ENCODE measurements at regions not wholly inside any gene's neighbourhood (a gene's known extent, or its start where the extent isn't known, plus 50 kb on each side); places are given as distances from the start of the nearest gene placed in this dataset.

GRCh38 chr6:22349051-22349450, 52.2 kb upstream of the PRL start:
- no peak overlapping the region for H3K4me3 ChIP-seq
- in situ Hi-C loops (cut with MboI; ENCODE audit: low sequenced_read_pairs) = no loop called here
- no peaks in the 10 kb centered on the region for H3K27me3 ChIP-seq (ENCODE audit: low read depth)
- no peak for DNase-seq (ENCODE audit: low spot score in 2 of 2)
- H3K36me3 ChIP-seq (replicated peaks) = no peaks in the 10 kb centered on the region
- H3K4me1 ChIP-seq = no peaks in the 10 kb centered on the region
- no peaks in the 10 kb centered on the region for H3K9me3 ChIP-seq

- DNase-seq (ENCODE audit: low spot score in 2 of 2) = no peak
- Histone ChIP-seq H3K27me3 (ENCODE audit: low read depth) (no peaks in the 10 kb centered on the region), H3K4me3 (no peak overlapping the region), H3K36me3 (replicated peaks) (no peaks in the 10 kb centered on the region), H3K4me1 (no peaks in the 10 kb centered on the region), H3K9me3 (no peaks in the 10 kb centered on the region)
- in situ Hi-C loops (cut with MboI; ENCODE audit: low sequenced_read_pairs) = no loop called here
Measured at GRCh38 chr6:22349528-22349927, 52.7 kb upstream of the PRL start.

GRCh38 chr6:22350109-22350508, 53.3 kb upstream of the PRL start:
- Histone ChIP-seq H3K27me3 (ENCODE audit: low read depth) (no peaks in the 10 kb centered on the region), H3K4me1 (no peaks in the 10 kb centered on the region), H3K9me3 (no peaks in the 10 kb centered on the region), H3K4me3 (no peak overlapping the region), H3K36me3 (replicated peaks) (no peaks in the 10 kb centered on the region)
- DNase-seq (ENCODE audit: low spot score in 2 of 2) = no peak
- in situ Hi-C loops (cut with MboI; ENCODE audit: low sequenced_read_pairs) = no loop called here

GRCh38 chr6:22353101-22353500, 56.3 kb upstream of the PRL start:
- no peaks in the 10 kb centered on the region for H3K36me3 ChIP-seq (replicated peaks)
- H3K4me3 ChIP-seq = no peak overlapping the region
- no peaks in the 10 kb centered on the region for H3K4me1 ChIP-seq
- DNase-seq (ENCODE audit: low spot score in 2 of 2) = no peak
- in situ Hi-C loops (cut with MboI; ENCODE audit: low sequenced_read_pairs) = no loop called here
- H3K9me3 ChIP-seq = no peaks in the 10 kb centered on the region
- H3K27me3 ChIP-seq (ENCODE audit: low read depth) = no peaks in the 10 kb centered on the region

- Histone ChIP-seq H3K27me3 (ENCODE audit: low read depth) (no peaks in the 10 kb centered on the region), H3K4me3 (no peak overlapping the region), H3K4me1 (no peaks in the 10 kb centered on the region), H3K36me3 (replicated peaks) (no peaks in the 10 kb centered on the region), H3K9me3 (no peaks in the 10 kb centered on the region)
- DNase-seq (ENCODE audit: low spot score in 2 of 2) = no peak
- in situ Hi-C loops (cut with MboI; ENCODE audit: low sequenced_read_pairs) = no loop called here
Measured at GRCh38 chr6:22356362-22356940, 59.6 kb upstream of the PRL start.

- H3K9me3 ChIP-seq = no peaks in the 10 kb centered on the region
- no peaks in the 10 kb centered on the region for H3K36me3 ChIP-seq (replicated peaks)
- DNase-seq (ENCODE audit: low spot score in 2 of 2) = no peak
- peaks cover 8% of the 10 kb centered on the region for H3K4me1 ChIP-seq
- in situ Hi-C loops (cut with MboI; ENCODE audit: low sequenced_read_pairs) = no loop called here
- H3K4me3 ChIP-seq = no peak overlapping the region
- no peaks in the 10 kb centered on the region for H3K27me3 ChIP-seq (ENCODE audit: low read depth)
Measured at GRCh38 chr6:22357724-22358189, 60.9 kb upstream of the PRL start.

GRCh38 chr6:22361576-22361975, 64.7 kb upstream of the PRL start:
- no peak overlapping the region for H3K4me3 ChIP-seq
- H3K4me1 ChIP-seq = peaks cover 15% of the 10 kb centered on the region
- H3K9me3 ChIP-seq = no peaks in the 10 kb centered on the region
- no peaks in the 10 kb centered on the region for H3K36me3 ChIP-seq (replicated peaks)
- in situ Hi-C loops (cut with MboI; ENCODE audit: low sequenced_read_pairs) = no loop called here
- H3K27me3 ChIP-seq (ENCODE audit: low read depth) = no peaks in the 10 kb centered on the region
- DNase-seq (ENCODE audit: low spot score in 2 of 2) = no peak

- DNase-seq (ENCODE audit: low spot score in 2 of 2) = peak in 1 of 2 experiments; percentile 46
- H3K4me1 ChIP-seq = peaks cover 15% of the 10 kb centered on the region
- H3K27me3 ChIP-seq (ENCODE audit: low read depth) = no peaks in the 10 kb centered on the region
- no peaks in the 10 kb centered on the region for H3K9me3 ChIP-seq
- in situ Hi-C loops (cut with MboI; ENCODE audit: low sequenced_read_pairs) = no loop called here
- no peaks in the 10 kb centered on the region for H3K36me3 ChIP-seq (replicated peaks)
- no peak overlapping the region for H3K4me3 ChIP-seq
Measured at GRCh38 chr6:22362361-22362760, 65.5 kb upstream of the PRL start.

GRCh38 chr6:22363166-22363713, 66.4 kb upstream of the PRL start:
- Histone ChIP-seq H3K36me3 (replicated peaks) (no peaks in the 10 kb centered on the region), H3K27me3 (ENCODE audit: low read depth) (no peaks in the 10 kb centered on the region), H3K4me3 (no peak overlapping the region), H3K4me1 (peaks cover 15% of the 10 kb centered on the region), H3K9me3 (no peaks in the 10 kb centered on the region)
- in situ Hi-C loops (cut with MboI; ENCODE audit: low sequenced_read_pairs) = no loop called here
- no peak for DNase-seq (ENCODE audit: low spot score in 2 of 2)

- Histone ChIP-seq H3K4me1 (peaks cover 15% of the 10 kb centered on the region), H3K36me3 (replicated peaks) (no peaks in the 10 kb centered on the region), H3K27me3 (ENCODE audit: low read depth) (no peaks in the 10 kb centered on the region), H3K4me3 (no peak overlapping the region), H3K9me3 (no peaks in the 10 kb centered on the region)
- no peak for DNase-seq (ENCODE audit: low spot score in 2 of 2)
- in situ Hi-C loops (cut with MboI; ENCODE audit: low sequenced_read_pairs) = no loop called here
Measured at GRCh38 chr6:22363714-22364239, 66.9 kb upstream of the PRL start.

- Histone ChIP-seq H3K36me3 (replicated peaks) (no peaks in the 10 kb centered on the region), H3K27me3 (ENCODE audit: low read depth) (no peaks in the 10 kb centered on the region), H3K9me3 (no peaks in the 10 kb centered on the region), H3K4me1 (peaks cover 15% of the 10 kb centered on the region), H3K4me3 (no peak overlapping the region)
- in situ Hi-C loops (cut with MboI; ENCODE audit: low sequenced_read_pairs) = no loop called here
- DNase-seq (ENCODE audit: low spot score in 2 of 2) = no peak
Measured at GRCh38 chr6:22364306-22364705, 67.5 kb upstream of the PRL start.

- Histone ChIP-seq H3K4me3 (no peak overlapping the region), H3K4me1 (peaks cover 15% of the 10 kb centered on the region), H3K9me3 (no peaks in the 10 kb centered on the region), H3K36me3 (replicated peaks) (no peaks in the 10 kb centered on the region), H3K27me3 (ENCODE audit: low read depth) (no peaks in the 10 kb centered on the region)
- DNase-seq (ENCODE audit: low spot score in 2 of 2) = no peak
- in situ Hi-C loops (cut with MboI; ENCODE audit: low sequenced_read_pairs) = no loop called here
Measured at GRCh38 chr6:22366214-22366613, 69.4 kb upstream of the PRL start.

GRCh38 chr6:22367346-22367745, 70.5 kb upstream of the PRL start:
- in situ Hi-C loops (cut with MboI; ENCODE audit: low sequenced_read_pairs) = no loop called here
- Histone ChIP-seq H3K36me3 (replicated peaks) (no peaks in the 10 kb centered on the region), H3K9me3 (no peaks in the 10 kb centered on the region), H3K4me3 (no peak overlapping the region), H3K4me1 (peaks cover 11% of the 10 kb centered on the region), H3K27me3 (ENCODE audit: low read depth) (no peaks in the 10 kb centered on the region)
- DNase-seq (ENCODE audit: low spot score in 2 of 2) = no peak

- Histone ChIP-seq H3K27me3 (ENCODE audit: low read depth) (no peaks in the 10 kb centered on the region), H3K9me3 (no peaks in the 10 kb centered on the region), H3K4me1 (no peaks in the 10 kb centered on the region), H3K4me3 (no peak overlapping the region), H3K36me3 (replicated peaks) (no peaks in the 10 kb centered on the region)
- in situ Hi-C loops (cut with MboI; ENCODE audit: low sequenced_read_pairs) = no loop called here
- no peak for DNase-seq (ENCODE audit: low spot score in 2 of 2)
Measured at GRCh38 chr6:22368794-22369193, 72.0 kb upstream of the PRL start.

- DNase-seq (ENCODE audit: low spot score in 2 of 2) = no peak
- H3K4me3 ChIP-seq = no peak overlapping the region
- in situ Hi-C loops (cut with MboI; ENCODE audit: low sequenced_read_pairs) = no loop called here
- no peaks in the 10 kb centered on the region for H3K9me3 ChIP-seq
- H3K4me1 ChIP-seq = no peaks in the 10 kb centered on the region
- no peaks in the 10 kb centered on the region for H3K27me3 ChIP-seq (ENCODE audit: low read depth)
- no peaks in the 10 kb centered on the region for H3K36me3 ChIP-seq (replicated peaks)
Measured at GRCh38 chr6:22372922-22373321, 76.1 kb upstream of the PRL start.

Data from HAP-1 (cell line).